Panc1 (cell line): ENCODE measurements at regions not wholly inside any gene's neighbourhood (a gene's known extent, or its start where the extent isn't known, plus 50 kb on each side); places are given as distances from the start of the nearest gene placed in this dataset.

Experiments
- ATAC-seq: fragments of 200-7000 bp; cut with Tn5 transposase; 2 replicates; pipeline ENCODE4 v1.9.1; 2020; ENCODE audit warnings: mild to moderate bottlenecking, moderate library complexity
- BruUV-seq: library from RNA; stranded (reverse); fragments of 400-500 nt; replicated peaks from 2 replicates; lab custom pipeline; 2021; lab: Mats Ljungman, UMichigan
- CTCF ChIA-PET: fragments of 300-600 bp; sonication (Branson Sonifier 250); formaldehyde crosslinking; loops from one replicate; lab custom pipeline; 2022; ENCODE audit warnings: antibody characterized with exemption; lab: Charles Lee
- POLR2A ChIA-PET: fragments of 300-600 bp; sonication (Branson Sonifier 250); formaldehyde crosslinking; loops from one replicate; lab custom pipeline; 2022; ENCODE audit warnings: antibody characterized with exemption; lab: Charles Lee
- DNase-seq: peaks from one replicate; pipeline ENCODE4 v3.0.0-alpha.2; 2010; ENCODE audit warnings: low read depth, low spot score
- H3K27ac ChIP-seq: 2 replicates; pipeline ENCODE4 v1.5.1; 2011; ENCODE audit warnings: mild to moderate bottlenecking, low read length, inconsistent platforms
- H3K27me3 ChIP-seq: fragments of 200-500 bp; sonication (Bioruptor generic); 2 replicates; pipeline ENCODE4 v1.6.0; 2014; ENCODE audit warnings: low read length, inconsistent platforms; ENCODE audit not compliant: control insufficient read depth, insufficient read depth
- H3K36me3 ChIP-seq: fragments of 200-500 bp; sonication (Bioruptor generic); 2 replicates; pipeline ENCODE4 v1.5.1; 2014; ENCODE audit warnings: inconsistent platforms, mild to moderate bottlenecking, low read length, moderate library complexity; ENCODE audit not compliant: control insufficient read depth, insufficient read depth
- H3K4me1 ChIP-seq: 2 replicates; pipeline ENCODE4 v1.5.1; 2011; ENCODE audit warnings: inconsistent platforms, mild to moderate bottlenecking, low read length, moderate library complexity; ENCODE audit not compliant: control insufficient read depth, insufficient read depth
- H3K4me3 ChIP-seq, 2 experiments: 2 replicates each; pipeline ENCODE4 v1.5.1; 2011 to 2012; ENCODE audit warnings: low read depth in 2 of 2, low read length in 2 of 2, mild to moderate bottlenecking in 2 of 2, inconsistent platforms in 1 of 2, moderate library complexity in 1 of 2
- H3K9me3 ChIP-seq: fragments of 200-500 bp; sonication (Bioruptor generic); 2 replicates; pipeline ENCODE4 v1.5.1; 2014; ENCODE audit warnings: low read depth, mild to moderate bottlenecking, inconsistent platforms, low read length, moderate library complexity; ENCODE audit not compliant: control insufficient read depth, insufficient read depth
- POLR2AphosphoS5 ChIP-seq: IDR thresholded peaks from 2 replicates; pipeline ENCODE4 v1.6.1; 2012; ENCODE audit warnings: mild to moderate bottlenecking, low read depth, low read length, moderate library complexity
- SIN3A ChIP-seq: IDR thresholded peaks from 2 replicates; pipeline ENCODE4 v1.6.1; 2012; ENCODE audit warnings: low read depth, mild to moderate bottlenecking, low read length, moderate library complexity, borderline replicate concordance; ENCODE audit not compliant: insufficient read depth
- TCF7L2 ChIP-seq: IDR thresholded peaks from 2 replicates; pipeline ENCODE4 v1.6.1; 2011; ENCODE audit warnings: mild to moderate bottlenecking, low read depth, low read length, inconsistent platforms
- in situ Hi-C: cut with HindIII; loops from 2 replicates; pipeline ENCODE4 v1.10.0; 2016; ENCODE audit warnings: low sequenced_read_pairs, low pct_unique_long_range_greater_than_20kb
- intact Hi-C: fragments of 100-400 bp; cut with micrococcal nuclease; formaldehyde crosslinking; loops from one replicate; pipeline ENCODE4 v1.10.0; 2022; ENCODE audit not compliant: unreplicated experiment
- TF ChIP-seq, protein P1 (sequence below), 2 experiments: IDR thresholded peaks; 2 replicates each; pipeline ENCODE4 v1.6.1; 2011 to 2012; ENCODE audit warnings: low read depth in 2 of 2, control low read depth in 1 of 2, low read length in 1 of 2, mild to moderate bottlenecking in 1 of 2, moderate library complexity in 1 of 2; ENCODE audit not compliant: insufficient read depth in 1 of 2
- TF ChIP-seq, protein P2 (sequence below): fragments of 450-650 bp; IDR thresholded peaks from 2 replicates; pipeline ENCODE4 v1.5.1; 2017; ENCODE audit warnings: mild to moderate bottlenecking

DNA sequence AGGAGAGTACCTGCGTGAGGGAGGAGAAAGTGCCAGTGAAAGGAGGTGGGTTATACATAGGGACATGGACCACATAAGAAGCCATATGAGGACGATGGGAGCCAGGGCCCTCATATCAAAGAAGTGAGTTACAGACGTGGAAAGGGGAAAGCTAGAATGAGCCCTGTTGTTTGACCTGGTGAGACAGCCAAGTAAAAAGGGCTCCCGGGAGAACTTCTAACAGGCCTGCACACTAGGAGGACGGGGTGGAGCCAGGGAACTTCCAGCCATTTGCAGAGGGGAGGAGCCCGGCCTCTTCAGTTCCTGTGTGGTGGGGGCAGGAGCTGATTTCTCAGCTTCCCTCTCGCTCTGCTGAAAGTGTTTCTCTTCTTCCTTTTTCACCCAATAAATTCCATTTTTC is 84.1 kb upstream of the SLC66A3 start:
- intact Hi-C loops: no loop called here
- ATAC-seq (no peak), DNase-seq (no peak)
- Histone ChIP-seq H3K9me3 (no peaks in the 10 kb centered on the region), H3K4me3 (no peak overlapping the region), H3K4me1 (peaks cover 4% of the 10 kb centered on the region; the same call in 1 of the 2 replicates), H3K27ac (no peak overlapping the region), H3K27me3 (no peaks in the 10 kb centered on the region; the same call in 1 of the 2 replicates), H3K36me3 (no peaks in the 10 kb centered on the region)
- ChIA-PET CTCF (no interaction called here), POLR2A (no interaction called here)
- in situ Hi-C loops: no loop called here
- no TSS peak for BruUV-seq
- TF ChIP-seq, protein P1, sequence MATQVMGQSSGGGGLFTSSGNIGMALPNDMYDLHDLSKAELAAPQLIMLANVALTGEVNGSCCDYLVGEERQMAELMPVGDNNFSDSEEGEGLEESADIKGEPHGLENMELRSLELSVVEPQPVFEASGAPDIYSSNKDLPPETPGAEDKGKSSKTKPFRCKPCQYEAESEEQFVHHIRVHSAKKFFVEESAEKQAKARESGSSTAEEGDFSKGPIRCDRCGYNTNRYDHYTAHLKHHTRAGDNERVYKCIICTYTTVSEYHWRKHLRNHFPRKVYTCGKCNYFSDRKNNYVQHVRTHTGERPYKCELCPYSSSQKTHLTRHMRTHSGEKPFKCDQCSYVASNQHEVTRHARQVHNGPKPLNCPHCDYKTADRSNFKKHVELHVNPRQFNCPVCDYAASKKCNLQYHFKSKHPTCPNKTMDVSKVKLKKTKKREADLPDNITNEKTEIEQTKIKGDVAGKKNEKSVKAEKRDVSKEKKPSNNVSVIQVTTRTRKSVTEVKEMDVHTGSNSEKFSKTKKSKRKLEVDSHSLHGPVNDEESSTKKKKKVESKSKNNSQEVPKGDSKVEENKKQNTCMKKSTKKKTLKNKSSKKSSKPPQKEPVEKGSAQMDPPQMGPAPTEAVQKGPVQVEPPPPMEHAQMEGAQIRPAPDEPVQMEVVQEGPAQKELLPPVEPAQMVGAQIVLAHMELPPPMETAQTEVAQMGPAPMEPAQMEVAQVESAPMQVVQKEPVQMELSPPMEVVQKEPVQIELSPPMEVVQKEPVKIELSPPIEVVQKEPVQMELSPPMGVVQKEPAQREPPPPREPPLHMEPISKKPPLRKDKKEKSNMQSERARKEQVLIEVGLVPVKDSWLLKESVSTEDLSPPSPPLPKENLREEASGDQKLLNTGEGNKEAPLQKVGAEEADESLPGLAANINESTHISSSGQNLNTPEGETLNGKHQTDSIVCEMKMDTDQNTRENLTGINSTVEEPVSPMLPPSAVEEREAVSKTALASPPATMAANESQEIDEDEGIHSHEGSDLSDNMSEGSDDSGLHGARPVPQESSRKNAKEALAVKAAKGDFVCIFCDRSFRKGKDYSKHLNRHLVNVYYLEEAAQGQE (IDR thresholded peaks at IDR 0.05; ENCODE audit: insufficient read depth in 1 of 2, low read depth in 2 of 2, low read length in 1 of 2): no peak
- TF ChIP-seq POLR2AphosphoS5 (no peak), SIN3A (no peak), TCF7L2 (no peak)
- TF ChIP-seq, protein P2, sequence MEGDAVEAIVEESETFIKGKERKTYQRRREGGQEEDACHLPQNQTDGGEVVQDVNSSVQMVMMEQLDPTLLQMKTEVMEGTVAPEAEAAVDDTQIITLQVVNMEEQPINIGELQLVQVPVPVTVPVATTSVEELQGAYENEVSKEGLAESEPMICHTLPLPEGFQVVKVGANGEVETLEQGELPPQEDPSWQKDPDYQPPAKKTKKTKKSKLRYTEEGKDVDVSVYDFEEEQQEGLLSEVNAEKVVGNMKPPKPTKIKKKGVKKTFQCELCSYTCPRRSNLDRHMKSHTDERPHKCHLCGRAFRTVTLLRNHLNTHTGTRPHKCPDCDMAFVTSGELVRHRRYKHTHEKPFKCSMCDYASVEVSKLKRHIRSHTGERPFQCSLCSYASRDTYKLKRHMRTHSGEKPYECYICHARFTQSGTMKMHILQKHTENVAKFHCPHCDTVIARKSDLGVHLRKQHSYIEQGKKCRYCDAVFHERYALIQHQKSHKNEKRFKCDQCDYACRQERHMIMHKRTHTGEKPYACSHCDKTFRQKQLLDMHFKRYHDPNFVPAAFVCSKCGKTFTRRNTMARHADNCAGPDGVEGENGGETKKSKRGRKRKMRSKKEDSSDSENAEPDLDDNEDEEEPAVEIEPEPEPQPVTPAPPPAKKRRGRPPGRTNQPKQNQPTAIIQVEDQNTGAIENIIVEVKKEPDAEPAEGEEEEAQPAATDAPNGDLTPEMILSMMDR: no peak

DNA sequence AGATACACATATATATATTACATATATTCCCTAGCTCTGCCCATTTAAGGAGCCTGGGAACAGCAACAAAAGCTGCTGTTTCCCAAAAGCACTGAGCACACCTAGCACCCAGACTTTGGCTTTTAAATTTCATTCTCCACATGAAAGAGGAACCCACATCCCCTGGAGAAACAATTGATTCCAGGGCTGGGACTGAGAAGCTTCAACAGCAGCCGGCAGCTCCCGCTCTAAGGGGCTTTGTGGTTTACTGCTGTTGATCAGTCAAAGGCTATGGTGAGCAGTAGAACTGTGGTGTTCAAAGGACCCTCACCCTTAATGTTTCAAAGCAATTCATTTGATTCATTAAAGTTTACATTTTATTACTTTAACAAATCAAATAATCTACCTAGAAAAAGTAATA is 83.3 kb upstream of the SLC66A3 start:
- Histone ChIP-seq H3K9me3 (no peaks in the 10 kb centered on the region), H3K27ac (no peak overlapping the region), H3K4me3 (no peak overlapping the region), H3K4me1 (peaks cover 4% of the 10 kb centered on the region; the same call in 1 of the 2 replicates), H3K36me3 (no peaks in the 10 kb centered on the region), H3K27me3 (no peaks in the 10 kb centered on the region)
- DNase-seq (no peak), ATAC-seq (no peak)
- intact Hi-C loops (no loop called here), in situ Hi-C loops (no loop called here)
- TF ChIP-seq, protein P2: no peak
- no peak for TF ChIP-seq TCF7L2
- TF ChIP-seq POLR2AphosphoS5: no peak
- TF ChIP-seq, protein P1 (IDR thresholded peaks at IDR 0.05; ENCODE audit: insufficient read depth in 1 of 2, low read depth in 2 of 2, low read length in 1 of 2): no peak
- TF ChIP-seq SIN3A: no peak
- BruUV-seq: no TSS peak
- ChIA-PET CTCF (no interaction called here), POLR2A (no interaction called here)
